ENCODE measurements at regions not wholly inside any gene's neighbourhood (a gene's known extent, or its start where the extent isn't known, plus 50 kb on each side); places are given as distances from the start of the nearest gene placed in this dataset.

- Mint-ChIP-seq H3K9me3 (ENCODE audit: low read depth) (no peaks in the 10 kb centered on the region), H3K27me3 (no peaks in the 10 kb centered on the region), H3K4me3 (no peak overlapping the region), H3K4me1 (ENCODE audit: low read depth) (no peaks in the 10 kb centered on the region), H3K27ac (no peak overlapping the region), H3K36me3 (no peaks in the 10 kb centered on the region)
Observed at GRCh38 chr20:41978875-41979274, 360.7 kb upstream of the CHD6 start.

- no peak overlapping the region for H3K27ac Mint-ChIP-seq
- H3K27me3 Mint-ChIP-seq, result peaks cover under 1% of the 10 kb centered on the region
- no peaks in the 10 kb centered on the region for H3K36me3 Mint-ChIP-seq
- H3K4me1 Mint-ChIP-seq (ENCODE audit: low read depth), result no peaks in the 10 kb centered on the region
- H3K9me3 Mint-ChIP-seq (ENCODE audit: low read depth), result no peaks in the 10 kb centered on the region
- H3K4me3 Mint-ChIP-seq, result no peak overlapping the region
Observed at GRCh38 chr20:41978246-41978790, 360.1 kb upstream of the CHD6 start.

- no peaks in the 10 kb centered on the region for H3K9me3 Mint-ChIP-seq (ENCODE audit: low read depth)
- H3K27ac Mint-ChIP-seq, result no peak overlapping the region
- no peak overlapping the region for H3K4me3 Mint-ChIP-seq
- no peaks in the 10 kb centered on the region for H3K36me3 Mint-ChIP-seq
- H3K27me3 Mint-ChIP-seq, result peaks cover 8% of the 10 kb centered on the region
- H3K4me1 Mint-ChIP-seq (ENCODE audit: low read depth), result no peaks in the 10 kb centered on the region
Observed at GRCh38 chr20:41969656-41970055, 351.5 kb upstream of the CHD6 start.

GRCh38 chr20:41960166-41960565 lies 342.0 kb upstream of the CHD6 start:
- no peaks in the 10 kb centered on the region for H3K36me3 Mint-ChIP-seq
- H3K27me3 Mint-ChIP-seq, result peaks cover 3% of the 10 kb centered on the region
- no peak overlapping the region for H3K27ac Mint-ChIP-seq
- no peak overlapping the region for H3K4me3 Mint-ChIP-seq
- H3K4me1 Mint-ChIP-seq (ENCODE audit: low read depth), result no peaks in the 10 kb centered on the region
- no peaks in the 10 kb centered on the region for H3K9me3 Mint-ChIP-seq (ENCODE audit: low read depth)

GRCh38 chr20:41958391-41958790 lies 340.2 kb upstream of the CHD6 start:
- no peaks in the 10 kb centered on the region for H3K36me3 Mint-ChIP-seq
- H3K4me3 Mint-ChIP-seq, result no peak overlapping the region
- no peaks in the 10 kb centered on the region for H3K9me3 Mint-ChIP-seq (ENCODE audit: low read depth)
- peaks cover under 1% of the 10 kb centered on the region for H3K27me3 Mint-ChIP-seq
- H3K4me1 Mint-ChIP-seq (ENCODE audit: low read depth), result no peaks in the 10 kb centered on the region
- H3K27ac Mint-ChIP-seq, result no peak overlapping the region

GRCh38 chr20:41956338-41957074 lies 338.3 kb upstream of the CHD6 start:
- Mint-ChIP-seq H3K4me3 (no peak overlapping the region), H3K4me1 (ENCODE audit: low read depth) (no peaks in the 10 kb centered on the region), H3K36me3 (no peaks in the 10 kb centered on the region), H3K9me3 (ENCODE audit: low read depth) (no peaks in the 10 kb centered on the region), H3K27ac (no peak overlapping the region), H3K27me3 (peaks cover 3% of the 10 kb centered on the region)

GRCh38 chr20:41952166-41952565 lies 334.0 kb upstream of the CHD6 start:
- Mint-ChIP-seq H3K27ac (no peak overlapping the region), H3K9me3 (ENCODE audit: low read depth) (no peaks in the 10 kb centered on the region)

GRCh38 chr20:41951615-41952014 lies 333.4 kb upstream of the CHD6 start:
- Mint-ChIP-seq H3K4me3 (no peak overlapping the region), H3K27me3 (peaks cover 3% of the 10 kb centered on the region), H3K9me3 (ENCODE audit: low read depth) (no peaks in the 10 kb centered on the region), H3K4me1 (ENCODE audit: low read depth) (no peaks in the 10 kb centered on the region), H3K36me3 (no peaks in the 10 kb centered on the region), H3K27ac (no peak overlapping the region)

More at GRCh38 chr20:41952166-41952565, 334.0 kb upstream of the CHD6 start:
- no peak overlapping the region for H3K4me3 Mint-ChIP-seq
- no peaks in the 10 kb centered on the region for H3K4me1 Mint-ChIP-seq (ENCODE audit: low read depth)
- H3K36me3 Mint-ChIP-seq, result no peaks in the 10 kb centered on the region
- peaks cover 3% of the 10 kb centered on the region for H3K27me3 Mint-ChIP-seq

- Mint-ChIP-seq H3K9me3 (ENCODE audit: low read depth) (no peaks in the 10 kb centered on the region), H3K4me3 (no peak overlapping the region), H3K36me3 (no peaks in the 10 kb centered on the region), H3K27me3 (no peaks in the 10 kb centered on the region), H3K27ac (no peak overlapping the region), H3K4me1 (ENCODE audit: low read depth) (no peaks in the 10 kb centered on the region)
Observed at GRCh38 chr20:41939659-41940058, 321.5 kb upstream of the CHD6 start.

- no peaks in the 10 kb centered on the region for H3K36me3 Mint-ChIP-seq
Observed at GRCh38 chr20:41938353-41938752, 320.2 kb upstream of the CHD6 start.

GRCh38 chr20:41935259-41935791 lies 317.1 kb upstream of the CHD6 start:
- H3K9me3 Mint-ChIP-seq (ENCODE audit: low read depth), result peaks cover 3% of the 10 kb centered on the region
- H3K4me1 Mint-ChIP-seq (ENCODE audit: low read depth), result no peaks in the 10 kb centered on the region
- no peaks in the 10 kb centered on the region for H3K36me3 Mint-ChIP-seq
- no peak overlapping the region for H3K27ac Mint-ChIP-seq
- peaks cover 4% of the 10 kb centered on the region for H3K27me3 Mint-ChIP-seq
- H3K4me3 Mint-ChIP-seq, result no peak overlapping the region

More at GRCh38 chr20:41938353-41938752, 320.2 kb upstream of the CHD6 start:
- H3K27ac Mint-ChIP-seq, result no peak overlapping the region
- H3K4me3 Mint-ChIP-seq, result no peak overlapping the region
- no peaks in the 10 kb centered on the region for H3K4me1 Mint-ChIP-seq (ENCODE audit: low read depth)
- H3K27me3 Mint-ChIP-seq, result no peaks in the 10 kb centered on the region
- no peaks in the 10 kb centered on the region for H3K9me3 Mint-ChIP-seq (ENCODE audit: low read depth)

- no peaks in the 10 kb centered on the region for H3K4me1 Mint-ChIP-seq (ENCODE audit: low read depth)
- peaks cover 4% of the 10 kb centered on the region for H3K9me3 Mint-ChIP-seq (ENCODE audit: low read depth)
- no peak overlapping the region for H3K4me3 Mint-ChIP-seq
- H3K36me3 Mint-ChIP-seq, result no peaks in the 10 kb centered on the region
- H3K27me3 Mint-ChIP-seq, result peaks cover 8% of the 10 kb centered on the region
- no peak overlapping the region for H3K27ac Mint-ChIP-seq
Observed at GRCh38 chr20:41932431-41932830, 314.3 kb upstream of the CHD6 start.

- no peak overlapping the region for H3K4me3 Mint-ChIP-seq
- peaks cover 14% of the 10 kb centered on the region for H3K27me3 Mint-ChIP-seq
- H3K36me3 Mint-ChIP-seq, result no peaks in the 10 kb centered on the region
- H3K9me3 Mint-ChIP-seq (ENCODE audit: low read depth), result peaks cover 4% of the 10 kb centered on the region
- no peaks in the 10 kb centered on the region for H3K4me1 Mint-ChIP-seq (ENCODE audit: low read depth)
- H3K27ac Mint-ChIP-seq, result no peak overlapping the region
Observed at GRCh38 chr20:41927655-41928054, 309.5 kb upstream of the CHD6 start.

GRCh38 chr20:41927189-41927588 lies 309.0 kb upstream of the CHD6 start:
- Mint-ChIP-seq H3K4me1 (ENCODE audit: low read depth) (no peaks in the 10 kb centered on the region), H3K36me3 (no peaks in the 10 kb centered on the region), H3K27me3 (peaks cover 16% of the 10 kb centered on the region), H3K9me3 (ENCODE audit: low read depth) (peaks cover 4% of the 10 kb centered on the region), H3K4me3 (no peak overlapping the region), H3K27ac (no peak overlapping the region)

GRCh38 chr20:41925476-41925875 lies 307.3 kb upstream of the CHD6 start:
- H3K4me1 Mint-ChIP-seq (ENCODE audit: low read depth), result no peaks in the 10 kb centered on the region
- H3K36me3 Mint-ChIP-seq, result no peaks in the 10 kb centered on the region
- H3K9me3 Mint-ChIP-seq (ENCODE audit: low read depth), result peaks cover 2% of the 10 kb centered on the region
- no peak overlapping the region for H3K27ac Mint-ChIP-seq
- no peak overlapping the region for H3K4me3 Mint-ChIP-seq
- H3K27me3 Mint-ChIP-seq, result peaks cover 13% of the 10 kb centered on the region

- Mint-ChIP-seq H3K27me3 (peaks cover 16% of the 10 kb centered on the region), H3K36me3 (no peaks in the 10 kb centered on the region), H3K4me1 (ENCODE audit: low read depth) (no peaks in the 10 kb centered on the region), H3K9me3 (ENCODE audit: low read depth) (no peaks in the 10 kb centered on the region), H3K27ac (no peak overlapping the region), H3K4me3 (no peak overlapping the region)
Observed at GRCh38 chr20:41923624-41924023, 305.4 kb upstream of the CHD6 start.

All from activated naive CD8-positive, alpha-beta T cell (primary cell).